HG03025 (cell line): ENCODE measurements at regions not wholly inside any gene's neighbourhood (a gene's known extent, or its start where the extent isn't known, plus 50 kb on each side); places are given as distances from the start of the nearest gene placed in this dataset.
"Not testable (repeated sequence)": the region's sequence is repeated elsewhere in the genome, so short reads cannot be mapped to it uniquely, and the experiment has no call there.

Source experiments
- ATAC-seq: cut with Tn5 transposase; IDR thresholded peaks from one replicate; pipeline ENCODE4 v1.9.1; 2021; ENCODE audit warnings: mild to moderate bottlenecking, moderate library complexity; ENCODE audit not compliant: unreplicated experiment, low FRiP score

DNA sequence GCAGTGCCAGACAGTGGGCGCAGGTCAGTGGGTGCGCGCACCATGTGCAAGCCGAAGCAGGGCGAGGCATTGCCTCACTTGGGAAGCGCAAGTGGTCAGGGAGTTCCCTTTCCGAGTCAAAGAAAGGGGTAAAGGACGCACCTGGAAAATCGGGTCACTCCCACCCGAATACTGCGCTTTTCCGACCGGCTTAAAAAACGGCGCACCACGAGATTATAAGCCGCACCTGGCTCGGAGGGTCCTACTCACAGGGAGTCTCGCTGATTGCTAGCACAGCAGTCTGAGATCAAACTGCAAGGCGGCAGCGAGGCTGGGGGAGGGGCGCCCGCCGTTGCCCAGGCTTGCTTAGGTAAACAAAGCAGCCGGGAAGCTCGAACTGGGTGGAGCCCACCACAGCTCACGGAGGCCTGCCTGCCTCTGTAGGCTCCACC, 77.9 kb downstream of the NR4A2 start:
- not testable (repeated sequence) for ATAC-seq

DNA sequence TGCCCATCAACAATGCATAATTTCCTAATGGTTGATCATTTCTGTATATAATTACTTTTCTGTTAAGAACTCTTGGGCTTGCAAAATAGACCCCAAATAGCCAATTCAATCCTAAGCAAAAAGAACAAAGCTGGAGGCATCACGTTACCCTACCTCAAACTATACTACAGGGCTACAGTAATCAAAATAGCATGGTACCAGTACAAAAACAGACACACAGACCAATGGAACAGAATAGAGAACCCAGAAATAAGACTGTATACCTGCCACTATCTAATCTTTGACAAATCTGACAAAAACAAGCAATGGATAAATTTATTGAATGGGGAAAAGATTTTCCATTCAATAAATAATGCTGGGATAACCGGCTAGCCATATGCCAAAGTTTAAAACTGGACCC, 78.8 kb downstream of the NR4A2 start:
- no peak for ATAC-seq

DNA sequence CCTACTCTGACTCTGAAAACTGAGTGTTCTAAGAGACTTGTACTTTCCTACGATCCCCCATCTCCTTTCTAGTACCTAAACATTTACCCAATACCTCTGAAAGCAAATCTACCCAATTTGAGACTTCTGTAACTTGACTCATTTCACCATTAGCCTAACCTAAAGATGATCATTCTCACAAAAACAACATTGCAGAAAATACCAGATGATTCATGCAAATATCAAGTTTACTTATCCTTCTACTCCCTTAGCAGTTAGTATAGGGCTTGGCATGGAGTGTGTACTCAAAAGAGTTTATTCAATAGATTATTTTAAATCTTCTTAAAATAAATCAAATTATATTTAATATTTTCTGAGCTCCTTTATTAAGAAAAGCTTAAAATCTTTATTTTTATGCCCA, 89.6 kb downstream of the NR4A2 start:
- ATAC-seq, result no peak

- ATAC-seq, result no peak
Measured at GRCh38 chr2:156237558-156237957, 95.0 kb downstream of the NR4A2 start.

GRCh38 chr2:156229724-156230362, 102.7 kb downstream of the NR4A2 start:
- ATAC-seq, result no peak

DNA sequence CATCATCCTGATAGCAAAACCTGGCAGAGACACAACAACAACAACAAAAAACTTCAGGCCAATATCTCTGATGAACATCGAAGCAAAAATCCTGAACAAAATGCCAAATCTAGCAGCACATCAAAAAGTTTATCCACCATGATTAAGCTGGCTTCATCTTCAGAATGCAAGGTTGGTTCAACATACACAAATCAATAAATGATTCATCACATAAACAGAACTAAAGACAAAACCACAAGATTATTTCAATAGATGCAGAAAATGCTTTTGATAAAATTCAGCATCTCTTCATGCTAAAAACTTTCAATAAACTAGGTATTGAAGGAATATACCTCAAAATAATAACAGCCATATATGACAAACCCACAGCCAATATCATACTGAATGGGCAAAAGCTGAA, 109.2 kb downstream of the NR4A2 start:
- ATAC-seq, result not testable (repeated sequence)

GRCh38 chr2:156221703-156222102, 110.8 kb downstream of the NR4A2 start:
- ATAC-seq, result no peak

DNA sequence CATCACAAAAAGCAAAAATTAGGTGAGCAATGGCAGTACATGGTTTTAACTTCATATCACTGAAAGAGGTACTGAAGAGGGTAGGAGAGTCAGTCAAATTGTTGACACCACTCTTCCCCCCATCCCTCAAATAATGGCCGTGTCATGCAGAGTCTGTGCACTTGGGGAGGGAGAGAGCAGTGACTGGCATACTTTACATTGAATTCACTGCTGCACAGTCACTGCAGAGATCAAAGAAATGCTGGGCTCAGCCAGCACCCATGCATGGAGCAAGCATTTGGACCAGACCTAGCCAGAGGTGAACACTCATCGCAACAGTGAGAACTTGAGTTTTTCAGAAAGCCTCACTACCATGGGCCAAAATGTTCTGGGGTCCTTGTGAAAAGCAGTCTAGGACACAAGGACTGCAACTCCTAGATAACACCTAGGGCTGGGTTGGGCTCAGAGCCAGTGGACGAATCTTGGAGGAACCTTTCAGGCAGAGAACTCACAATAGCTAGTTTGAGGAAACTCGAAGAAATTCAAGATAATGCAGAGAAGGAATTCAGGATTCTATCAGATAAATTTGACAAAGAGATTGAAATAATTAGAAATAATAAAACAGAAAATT, 112.9 kb downstream of the NR4A2 start:
- ATAC-seq, result no peak

GRCh38 chr2:156215656-156216055, 116.9 kb downstream of the NR4A2 start:
- ATAC-seq, result no peak

- ATAC-seq, result no peak
Measured at GRCh38 chr2:156211318-156211717, 121.2 kb downstream of the NR4A2 start.

GRCh38 chr2:156206355-156206754, 126.2 kb downstream of the NR4A2 start:
- no peak for ATAC-seq

- ATAC-seq, result no peak
Measured at GRCh38 chr2:156199588-156199987, 132.9 kb downstream of the NR4A2 start.

DNA sequence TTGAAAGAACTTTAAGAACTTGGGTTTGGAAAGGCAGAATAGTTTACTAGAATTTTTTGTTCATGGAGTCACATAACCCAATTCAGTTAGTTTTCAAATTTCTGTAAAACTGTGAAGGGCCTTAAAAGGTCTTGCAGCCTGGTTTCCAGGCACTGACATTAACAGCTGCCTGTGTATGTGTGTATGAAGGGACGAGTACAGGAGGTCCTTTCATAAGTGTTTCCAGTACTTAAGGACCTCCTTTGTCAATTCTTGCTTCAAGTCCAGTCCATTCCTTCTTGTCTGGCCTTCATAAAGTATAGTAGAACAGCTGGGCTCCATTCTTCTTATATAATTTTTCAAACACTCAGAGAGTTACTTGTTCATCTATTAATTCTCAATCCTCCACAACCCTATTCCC, 136.5 kb downstream of the NR4A2 start:
- no peak for ATAC-seq

- ATAC-seq, result no peak
Measured at GRCh38 chr2:156192468-156192867, 140.1 kb downstream of the NR4A2 start.

GRCh38 chr2:156191527-156191926, 141.0 kb downstream of the NR4A2 start:
- ATAC-seq, result no peak

DNA sequence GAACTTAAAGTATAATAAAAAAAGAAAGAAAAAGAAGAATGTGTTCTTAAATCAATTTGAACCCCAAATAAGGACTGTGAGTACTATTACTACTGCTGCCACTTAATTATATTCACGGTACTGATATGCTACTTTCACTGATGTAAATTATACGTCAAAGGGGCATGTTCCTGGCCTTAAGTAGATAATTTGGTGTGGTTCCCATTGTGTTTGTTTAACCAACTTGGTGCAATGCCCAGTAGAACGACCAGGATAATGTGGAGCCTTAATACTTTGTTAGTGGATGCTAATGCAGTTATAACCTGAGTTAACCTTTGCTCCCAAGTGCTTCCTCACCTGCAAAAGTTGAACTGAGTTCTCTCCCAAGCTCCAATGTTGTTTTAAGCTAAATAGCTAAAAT, 142.0 kb downstream of the NR4A2 start:
- no peak for ATAC-seq

DNA sequence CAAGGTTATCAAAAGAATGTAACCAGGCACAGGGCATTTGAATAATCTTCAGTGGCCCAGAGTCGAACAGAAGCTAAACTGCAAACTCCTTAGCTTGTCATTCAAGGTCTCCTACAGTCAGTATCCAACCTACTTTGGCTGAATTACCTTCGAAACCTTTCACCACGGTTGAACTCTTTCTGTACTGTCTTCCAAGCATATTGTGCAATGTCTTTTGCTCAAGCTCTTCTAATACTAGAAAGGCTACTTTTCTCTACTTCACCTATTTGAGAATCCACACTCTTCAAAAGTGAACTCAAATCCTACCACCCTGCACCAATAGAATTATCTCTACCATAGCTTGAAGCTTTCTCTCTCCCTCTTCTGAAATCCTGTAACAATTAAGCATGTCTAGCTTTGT, 142.9 kb downstream of the NR4A2 start:
- no peak for ATAC-seq

DNA sequence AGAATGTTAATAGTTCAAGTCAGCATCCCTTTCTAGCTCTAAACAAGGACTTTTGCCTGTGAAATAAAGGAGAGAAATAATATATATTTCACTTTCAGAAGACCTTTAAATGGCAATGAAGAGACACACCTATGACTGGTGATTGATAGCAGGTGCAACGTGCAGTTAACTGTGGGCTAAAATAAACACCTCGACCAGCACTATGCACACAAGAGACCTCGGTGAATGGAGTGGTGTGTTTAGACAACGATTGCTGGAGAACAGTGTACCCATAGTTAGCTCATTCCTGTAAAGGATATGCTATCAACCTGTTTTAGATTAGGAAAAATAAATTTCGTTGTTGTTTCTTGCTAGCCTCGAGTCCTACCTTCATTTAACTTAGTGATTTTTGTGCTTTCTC, 143.4 kb downstream of the NR4A2 start:
- ATAC-seq, result no peak

GRCh38 chr2:156182132-156182531, 150.4 kb downstream of the NR4A2 start:
- no peak for ATAC-seq

DNA sequence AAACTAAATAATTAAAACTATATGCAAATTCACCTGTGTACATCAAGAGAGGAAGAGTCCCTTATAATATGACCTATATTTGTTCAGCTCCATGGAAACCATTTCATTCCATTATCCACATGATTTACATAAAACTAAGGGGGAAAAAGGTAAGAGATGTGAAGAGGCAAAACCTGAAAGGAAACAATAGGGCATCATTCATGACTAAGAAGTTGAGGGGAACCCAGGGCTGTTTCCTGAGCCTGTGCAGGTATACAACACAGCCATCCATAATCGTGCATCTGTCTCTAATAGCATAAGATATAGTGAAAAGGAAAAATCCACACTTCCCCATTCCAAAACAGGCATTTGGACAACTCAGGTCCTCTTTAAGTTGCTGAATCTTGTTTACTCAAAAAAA, 151.3 kb downstream of the NR4A2 start:
- no peak for ATAC-seq

- no peak for ATAC-seq
Measured at GRCh38 chr2:156177654-156178053, 154.9 kb downstream of the NR4A2 start.

- no peak for ATAC-seq
Measured at GRCh38 chr2:156175946-156176345, 156.6 kb downstream of the NR4A2 start.

- ATAC-seq, result no peak
Measured at GRCh38 chr2:156170929-156171328, 161.6 kb downstream of the NR4A2 start.
